ENCODE measurements at regions not wholly inside any gene's neighbourhood (a gene's known extent, or its start where the extent isn't known, plus 50 kb on each side); places are given as distances from the start of the nearest gene placed in this dataset.

GRCh38 chr10:131820626-131821025 lies 80.2 kb upstream of the PPP2R2D start:
- TF ChIP-seq CTCF (IDR thresholded peaks at IDR 0.05) = no peak
- TF ChIP-seq POLR2A (IDR thresholded peaks at IDR 0.05) = no peak
